ENCODE measurements at regions not wholly inside any gene's neighbourhood (a gene's known extent, or its start where the extent isn't known, plus 50 kb on each side); places are given as distances from the start of the nearest gene placed in this dataset.

GRCh38 chr6:105819745-105820144 lies 266.4 kb upstream of the PRDM1 start:
- TF ChIP-seq CTCF (conservative IDR thresholded peaks at IDR 0.05) (no peak), EZH2 (IDR thresholded peaks at IDR 0.05; ENCODE audit: low read depth) (no peak)

Data from PC-9 (cell line).